ENCODE measurements at regions not wholly inside any gene's neighbourhood (a gene's known extent, or its start where the extent isn't known, plus 50 kb on each side); places are given as distances from the start of the nearest gene placed in this dataset.

GRCh38 chr17:36859706-36860105 lies 77.6 kb upstream of the LHX1 start:
- Mint-ChIP-seq H3K27ac (ENCODE audit: unreplicated experiment) (no peak overlapping the region), H3K9me3 (no peaks in the 10 kb centered on the region), H3K4me3 (no peak overlapping the region), H3K36me3 (ENCODE audit: low read depth) (no peaks in the 10 kb centered on the region), H3K4me1 (no peaks in the 10 kb centered on the region), H3K27me3 (ENCODE audit: low read depth) (peaks cover 3% of the 10 kb centered on the region)
- no peak for TF ChIP-seq CTCF (conservative IDR thresholded peaks at IDR 0.05)
- no peak for DNase-seq (ENCODE audit: low read depth, low spot score)

GRCh38 chr17:36861531-36861930 lies 75.7 kb upstream of the LHX1 start:
- TF ChIP-seq CTCF (conservative IDR thresholded peaks at IDR 0.05) = no peak
- Mint-ChIP-seq H3K4me3 (no peak overlapping the region), H3K27ac (ENCODE audit: unreplicated experiment) (no peak overlapping the region), H3K4me1 (no peaks in the 10 kb centered on the region), H3K27me3 (ENCODE audit: low read depth) (peaks cover 4% of the 10 kb centered on the region), H3K9me3 (no peaks in the 10 kb centered on the region), H3K36me3 (ENCODE audit: low read depth) (no peaks in the 10 kb centered on the region)
- DNase-seq (ENCODE audit: low read depth, low spot score) = no peak

GRCh38 chr17:36862116-36862920 lies 75.0 kb upstream of the LHX1 start:
- TF ChIP-seq CTCF (conservative IDR thresholded peaks at IDR 0.05) = no peak
- no peaks in the 10 kb centered on the region for H3K4me1 Mint-ChIP-seq

GRCh38 chr17:36863131-36863530 lies 74.1 kb upstream of the LHX1 start:
- no peaks in the 10 kb centered on the region for H3K36me3 Mint-ChIP-seq (ENCODE audit: low read depth)
- H3K4me1 Mint-ChIP-seq = no peaks in the 10 kb centered on the region
- no peaks in the 10 kb centered on the region for H3K9me3 Mint-ChIP-seq
- no peak overlapping the region for H3K27ac Mint-ChIP-seq (ENCODE audit: unreplicated experiment)
- H3K4me3 Mint-ChIP-seq = no peak overlapping the region
- no peak for DNase-seq (ENCODE audit: low read depth, low spot score)
- no peak for TF ChIP-seq CTCF (conservative IDR thresholded peaks at IDR 0.05)
- H3K27me3 Mint-ChIP-seq (ENCODE audit: low read depth) = peaks cover 4% of the 10 kb centered on the region

More at GRCh38 chr17:36862116-36862920, 75.0 kb upstream of the LHX1 start:
- Mint-ChIP-seq H3K9me3 (no peaks in the 10 kb centered on the region), H3K27ac (ENCODE audit: unreplicated experiment) (no peak overlapping the region), H3K4me3 (no peak overlapping the region), H3K27me3 (ENCODE audit: low read depth) (peaks cover 4% of the 10 kb centered on the region), H3K36me3 (ENCODE audit: low read depth) (no peaks in the 10 kb centered on the region)
- no peak for DNase-seq (ENCODE audit: low read depth, low spot score)

GRCh38 chr17:36863676-36864612 lies 73.3 kb upstream of the LHX1 start:
- H3K36me3 Mint-ChIP-seq (ENCODE audit: low read depth) = no peaks in the 10 kb centered on the region

More at GRCh38 chr17:36863676-36864612, 73.3 kb upstream of the LHX1 start:
- H3K27ac Mint-ChIP-seq (ENCODE audit: unreplicated experiment) = no peak overlapping the region
- DNase-seq (ENCODE audit: low read depth, low spot score) = no peak
- peaks cover 7% of the 10 kb centered on the region for H3K4me1 Mint-ChIP-seq
- TF ChIP-seq CTCF (conservative IDR thresholded peaks at IDR 0.05) = no peak
- peaks cover 4% of the 10 kb centered on the region for H3K27me3 Mint-ChIP-seq (ENCODE audit: low read depth)
- no peak overlapping the region for H3K4me3 Mint-ChIP-seq
- H3K9me3 Mint-ChIP-seq = no peaks in the 10 kb centered on the region

All from neural crest cell (in vitro differentiated cells).